ENCODE measurements at regions not wholly inside any gene's neighbourhood (a gene's known extent, or its start where the extent isn't known, plus 50 kb on each side); places are given as distances from the start of the nearest gene placed in this dataset.

GRCh38 chr1:14529475-14529874 is 69.0 kb upstream of the KAZN start:
- H3K9me3 ChIP-seq, result no peaks in the 10 kb centered on the region
- H3K4me2 ChIP-seq, result no peak overlapping the region
- FAIRE-seq (no peak), ATAC-seq (no peak), DNase-seq (ENCODE audit: low read depth in 1 of 2, low spot score in 1 of 2) (no peak)
- ChIA-PET CTCF (no interaction called here), POLR2A (no interaction called here)
- no peak overlapping the region for H3K4me3 ChIP-seq
- H3K27ac ChIP-seq, result no peak overlapping the region
- TF ChIP-seq HOXB5 (CRISPR knock-in tag; IDR thresholded peaks at IDR 0.05) (no peak), HOXA7 (CRISPR knock-in tag; IDR thresholded peaks at IDR 0.05) (no peak), MAFK (IDR thresholded peaks at IDR 0.05; ENCODE audit: partially characterized antibody) (no peak), NPAS2 (CRISPR knock-in tag; IDR thresholded peaks at IDR 0.05; ENCODE audit: borderline replicate concordance) (no peak), HDAC2 (IDR thresholded peaks at IDR 0.05) (no peak), FOSL2 (IDR thresholded peaks at IDR 0.05) (no peak), FOSL2 (CRISPR knock-in tag; IDR thresholded peaks at IDR 0.05) (no peak), E2F6 (IDR thresholded peaks at IDR 0.05; ENCODE audit: borderline replicate concordance, low read depth) (no peak), RNF2 (IDR thresholded peaks at IDR 0.05; ENCODE audit: borderline replicate concordance, low read depth) (no peak), CHD4 (IDR thresholded peaks at IDR 0.05; ENCODE audit: borderline replicate concordance) (no peak), CHD2 (IDR thresholded peaks at IDR 0.05; ENCODE audit: low read length, partially characterized antibody) (no peak), NFE2L2 (conservative IDR thresholded peaks at IDR 0.05; ENCODE audit: low read length) (no peak), JUNB (IDR thresholded peaks at IDR 0.05) (no peak), KDM1A (IDR thresholded peaks at IDR 0.05; ENCODE audit: low read depth) (no peak), EP300 (IDR thresholded peaks at IDR 0.05) (no peak), RFX5 (IDR thresholded peaks at IDR 0.05) (no peak)
- H3K4me1 ChIP-seq, result no peaks in the 10 kb centered on the region
- WGBS (ENCODE audit: missing lambda C conversion rate), result 0% methylated on average over 2 of the region's 2 CpGs

- no peak for ATAC-seq
- Histone ChIP-seq H3K4me1 (no peaks in the 10 kb centered on the region), H3K27ac (no peak overlapping the region), H3K4me2 (no peak overlapping the region), H3K9me3 (no peaks in the 10 kb centered on the region), H3K4me3 (no peak overlapping the region)
- ChIA-PET POLR2A (no interaction called here), CTCF (no interaction called here)
- TF ChIP-seq CBX2 (IDR thresholded peaks at IDR 0.05; ENCODE audit: borderline replicate concordance, low read depth) (no peak), FOXS1 (CRISPR knock-in tag; IDR thresholded peaks at IDR 0.05) (no peak), HDAC2 (IDR thresholded peaks at IDR 0.05) (no peak), SREBF2 (IDR thresholded peaks at IDR 0.05) (no peak), CHD4 (IDR thresholded peaks at IDR 0.05; ENCODE audit: borderline replicate concordance) (no peak), JUNB (IDR thresholded peaks at IDR 0.05) (no peak), NFE2L2 (conservative IDR thresholded peaks at IDR 0.05; ENCODE audit: low read length) (no peak), HOXB13 (CRISPR knock-in tag; IDR thresholded peaks at IDR 0.05; ENCODE audit: low read depth) (no peak), RCOR1 (IDR thresholded peaks at IDR 0.05; ENCODE audit: low read depth, low read length) (no peak), HOXB5 (CRISPR knock-in tag; IDR thresholded peaks at IDR 0.05) (no peak), JUN (IDR thresholded peaks at IDR 0.05) (no peak), CEBPB (IDR thresholded peaks at IDR 0.05) (no peak), KDM5A (IDR thresholded peaks at IDR 0.05) (no peak), BHLHE40 (IDR thresholded peaks at IDR 0.05; ENCODE audit: low read depth, low read length) (no peak), HEYL (CRISPR knock-in tag; IDR thresholded peaks at IDR 0.05) (no peak), POLR2A (IDR thresholded peaks at IDR 0.05; ENCODE audit: low read length) (no peak), MAZ (IDR thresholded peaks at IDR 0.05; ENCODE audit: borderline replicate concordance, low read depth, low read length) (no peak), HOXA7 (CRISPR knock-in tag; IDR thresholded peaks at IDR 0.05) (no peak), USF2 (IDR thresholded peaks at IDR 0.05) (no peak)
- TF ChIP-seq, protein P1, sequence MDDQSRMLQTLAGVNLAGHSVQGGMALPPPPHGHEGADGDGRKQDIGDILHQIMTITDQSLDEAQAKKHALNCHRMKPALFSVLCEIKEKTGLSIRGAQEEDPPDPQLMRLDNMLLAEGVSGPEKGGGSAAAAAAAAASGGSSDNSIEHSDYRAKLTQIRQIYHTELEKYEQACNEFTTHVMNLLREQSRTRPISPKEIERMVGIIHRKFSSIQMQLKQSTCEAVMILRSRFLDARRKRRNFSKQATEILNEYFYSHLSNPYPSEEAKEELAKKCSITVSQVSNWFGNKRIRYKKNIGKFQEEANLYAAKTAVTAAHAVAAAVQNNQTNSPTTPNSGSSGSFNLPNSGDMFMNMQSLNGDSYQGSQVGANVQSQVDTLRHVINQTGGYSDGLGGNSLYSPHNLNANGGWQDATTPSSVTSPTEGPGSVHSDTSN (IDR thresholded peaks at IDR 0.05), result no peak
- 24% methylated on average over 4 of the region's 4 CpGs for WGBS (ENCODE audit: missing lambda C conversion rate)
- DNase-seq (ENCODE audit: low read depth in 1 of 2, low spot score in 1 of 2), result no peak
- FAIRE-seq, result no peak
Observed at GRCh38 chr1:14531519-14531918, 67.0 kb upstream of the KAZN start.
